ENCODE measurements at regions not wholly inside any gene's neighbourhood (a gene's known extent, or its start where the extent isn't known, plus 50 kb on each side); places are given as distances from the start of the nearest gene placed in this dataset.

- Histone ChIP-seq H4K20me1 (ENCODE audit: low read depth, low read length) (no peaks in the 10 kb centered on the region), H3K4me2 (ENCODE audit: low read depth, low read length, poor library complexity, severe bottlenecking) (no peak overlapping the region), H2AFZ (ENCODE audit: low read depth, low read length, severe bottlenecking) (no peak overlapping the region), H3K9me3 (ENCODE audit: insufficient read depth, low read length) (no peaks in the 10 kb centered on the region), H3K4me3 (ENCODE audit: insufficient read depth, low read length, poor library complexity, severe bottlenecking) (no peak overlapping the region), H3K27me3 (ENCODE audit: low read length) (no peaks in the 10 kb centered on the region), H3F3A (ENCODE audit: insufficient read depth) (no peaks in the 10 kb centered on the region), H3K27ac (ENCODE audit: low read depth, low read length) (no peak overlapping the region), H3K79me2 (ENCODE audit: insufficient read depth, low read length) (no peaks in the 10 kb centered on the region), H3K36me3 (ENCODE audit: low read length) (no peaks in the 10 kb centered on the region), H3K9me2 (replicated peaks; ENCODE audit: insufficient read depth, low read length) (no peaks in the 10 kb centered on the region), H3K9ac (ENCODE audit: low read length) (no peak overlapping the region)
- TF ChIP-seq EZH2phosphoT487 (conservative IDR thresholded peaks at IDR 0.05; ENCODE audit: low read length): no peak
Observed at GRCh38 chr2:129803032-129803431, 176.4 kb upstream of the RAB6C start.

- TF ChIP-seq EZH2phosphoT487 (conservative IDR thresholded peaks at IDR 0.05; ENCODE audit: low read length) (no peak), CTCF (IDR thresholded peaks at IDR 0.05; ENCODE audit: insufficient read depth, low read length, poor library complexity, severe bottlenecking) (no peak)
- no peak overlapping the region for H3K4me2 ChIP-seq (ENCODE audit: low read depth, low read length, poor library complexity, severe bottlenecking)
- H3K27ac ChIP-seq (ENCODE audit: low read depth, low read length): no peak overlapping the region
- no peaks in the 10 kb centered on the region for H3K9me2 ChIP-seq (replicated peaks; ENCODE audit: insufficient read depth, low read length)
- no peaks in the 10 kb centered on the region for H3K27me3 ChIP-seq (ENCODE audit: low read length)
- no peaks in the 10 kb centered on the region for H3K36me3 ChIP-seq (ENCODE audit: low read length)
- no peaks in the 10 kb centered on the region for H4K20me1 ChIP-seq (ENCODE audit: low read depth, low read length)
- H3K4me3 ChIP-seq (ENCODE audit: insufficient read depth, low read length, poor library complexity, severe bottlenecking): no peak overlapping the region
- no peak overlapping the region for H2AFZ ChIP-seq (ENCODE audit: low read depth, low read length, severe bottlenecking)
- H3K79me2 ChIP-seq (ENCODE audit: insufficient read depth, low read length): no peaks in the 10 kb centered on the region
- H3K9ac ChIP-seq (ENCODE audit: low read length): no peak overlapping the region
- H3K9me3 ChIP-seq (ENCODE audit: insufficient read depth, low read length): no peaks in the 10 kb centered on the region
- H3F3A ChIP-seq (ENCODE audit: insufficient read depth): no peaks in the 10 kb centered on the region
Observed at GRCh38 chr2:129803871-129804270, 175.6 kb upstream of the RAB6C start.

- no peak overlapping the region for H3K9ac ChIP-seq (ENCODE audit: low read length)
- no peaks in the 10 kb centered on the region for H3K9me3 ChIP-seq (ENCODE audit: insufficient read depth, low read length)
- no peak overlapping the region for H3K27ac ChIP-seq (ENCODE audit: low read depth, low read length)
- H4K20me1 ChIP-seq (ENCODE audit: low read depth, low read length): no peaks in the 10 kb centered on the region
- no peaks in the 10 kb centered on the region for H3F3A ChIP-seq (ENCODE audit: insufficient read depth)
- peaks cover 5% of the 10 kb centered on the region; the same call in 1 of the 2 replicates for H3K27me3 ChIP-seq (ENCODE audit: low read length)
- H3K36me3 ChIP-seq (ENCODE audit: low read length): no peaks in the 10 kb centered on the region
- TF ChIP-seq EZH2phosphoT487 (conservative IDR thresholded peaks at IDR 0.05; ENCODE audit: low read length): no peak
- no peak for TF ChIP-seq CTCF (IDR thresholded peaks at IDR 0.05; ENCODE audit: insufficient read depth, low read length, poor library complexity, severe bottlenecking)
- H3K9me2 ChIP-seq (replicated peaks; ENCODE audit: insufficient read depth, low read length): no peaks in the 10 kb centered on the region
- no peak overlapping the region for H3K4me2 ChIP-seq (ENCODE audit: low read depth, low read length, poor library complexity, severe bottlenecking)
- no peak overlapping the region for H2AFZ ChIP-seq (ENCODE audit: low read depth, low read length, severe bottlenecking)
- H3K79me2 ChIP-seq (ENCODE audit: insufficient read depth, low read length): no peaks in the 10 kb centered on the region
- no peak overlapping the region for H3K4me3 ChIP-seq (ENCODE audit: insufficient read depth, low read length, poor library complexity, severe bottlenecking)
Observed at GRCh38 chr2:129805899-129806298, 173.6 kb upstream of the RAB6C start.

GRCh38 chr2:129806317-129806716 is 173.1 kb upstream of the RAB6C start:
- TF ChIP-seq CTCF (IDR thresholded peaks at IDR 0.05; ENCODE audit: insufficient read depth, low read length, poor library complexity, severe bottlenecking) (no peak), EZH2phosphoT487 (conservative IDR thresholded peaks at IDR 0.05; ENCODE audit: low read length) (no peak)
- Histone ChIP-seq H2AFZ (ENCODE audit: low read depth, low read length, severe bottlenecking) (no peak overlapping the region), H3K27me3 (ENCODE audit: low read length) (peaks cover 5% of the 10 kb centered on the region; the same call in 1 of the 2 replicates), H3F3A (ENCODE audit: insufficient read depth) (no peaks in the 10 kb centered on the region), H4K20me1 (ENCODE audit: low read depth, low read length) (no peaks in the 10 kb centered on the region), H3K9me2 (replicated peaks; ENCODE audit: insufficient read depth, low read length) (no peaks in the 10 kb centered on the region), H3K27ac (ENCODE audit: low read depth, low read length) (no peak overlapping the region), H3K79me2 (ENCODE audit: insufficient read depth, low read length) (no peaks in the 10 kb centered on the region), H3K4me2 (ENCODE audit: low read depth, low read length, poor library complexity, severe bottlenecking) (no peak overlapping the region), H3K9me3 (ENCODE audit: insufficient read depth, low read length) (no peaks in the 10 kb centered on the region), H3K9ac (ENCODE audit: low read length) (no peak overlapping the region), H3K36me3 (ENCODE audit: low read length) (no peaks in the 10 kb centered on the region), H3K4me3 (ENCODE audit: insufficient read depth, low read length, poor library complexity, severe bottlenecking) (no peak overlapping the region)
